ENCODE measurements at regions not wholly inside any gene's neighbourhood (a gene's known extent, or its start where the extent isn't known, plus 50 kb on each side); places are given as distances from the start of the nearest gene placed in this dataset.

GRCh38 chr15:48046813-48047438 lies 73.9 kb upstream of the SLC24A5 start:
- TF ChIP-seq EZH2 (IDR thresholded peaks at IDR 0.05; ENCODE audit: low read depth, low read length, severe bottlenecking) (no peak), BRCA1 (IDR thresholded peaks at IDR 0.05; ENCODE audit: low read depth, low read length) (no peak), CTCF (IDR thresholded peaks at IDR 0.05; ENCODE audit: control extremely low read depth in 1 of 3, insufficient read depth in 1 of 3, low read depth in 1 of 3, low read length in 3 of 3) (no peak), POLR2A (IDR thresholded peaks at IDR 0.05; ENCODE audit: control extremely low read depth in 1 of 2, low read depth in 2 of 2, low read length in 2 of 2) (no peak), TAF1 (IDR thresholded peaks at IDR 0.05; ENCODE audit: low read depth, low read length) (no peak), RAD21 (IDR thresholded peaks at IDR 0.05 in 1 of 2, conservative IDR thresholded peaks at IDR 0.05 in 1 of 2; ENCODE audit: low read depth in 2 of 2, low read length in 2 of 2) (no peak), RFX5 (IDR thresholded peaks at IDR 0.05; ENCODE audit: borderline replicate concordance, low read depth, low read length) (no peak), CHD2 (IDR thresholded peaks at IDR 0.05; ENCODE audit: low read length) (no peak), POLR2AphosphoS5 (IDR thresholded peaks at IDR 0.05; ENCODE audit: low read depth, low read length) (no peak), CEBPB (IDR thresholded peaks at IDR 0.05; ENCODE audit: low read depth, low read length) (no peak), MAX (IDR thresholded peaks at IDR 0.05) (no peak), JUN (IDR thresholded peaks at IDR 0.05; ENCODE audit: low read depth, low read length) (no peak), EGR1 (IDR thresholded peaks at IDR 0.05; ENCODE audit: borderline replicate concordance, low read depth, low read length) (no peak), EP300 (IDR thresholded peaks at IDR 0.05; ENCODE audit: borderline replicate concordance in 1 of 2, low read depth in 2 of 2, low read length in 2 of 2) (no peak)
